H1 (cell line): ENCODE measurements at regions not wholly inside any gene's neighbourhood (a gene's known extent, or its start where the extent isn't known, plus 50 kb on each side); places are given as distances from the start of the nearest gene placed in this dataset.

ENCODE experiments used
- CTCF ChIA-PET: fragments of 300-600 bp; sonication (Branson Sonifier 250); formaldehyde crosslinking; loops from one replicate; lab custom pipeline; 2021; ENCODE audit not compliant: partially characterized antibody; lab: Charles Lee
- POLR2A ChIA-PET: fragments of 300-600 bp; sonication (Branson Sonifier 250); formaldehyde crosslinking; loops from one replicate; lab custom pipeline; 2021; ENCODE audit warnings: inconsistent platforms; ENCODE audit not compliant: partially characterized antibody; lab: Charles Lee
- DNase-seq, 2 experiments: peaks; one replicate each; pipeline versions ENCODE4 v3.0.0 to v3.0.0-alpha.2; 2010 to 2022; ENCODE audit warnings: low spot score in 2 of 2, low read depth in 1 of 2, mixed read lengths in 1 of 2
- FAIRE-seq: peaks from 2 replicates; lab custom pipeline; 2011; peaks lifted over from hg19 to GRCh38; lab: Jason Lieb, UNC
- H2AFZ ChIP-seq: 2 replicates; pipeline ENCODE4 v1.8.1; 2012; ENCODE audit warnings: low read length, inconsistent platforms
- H2AK5ac ChIP-seq: 2 replicates; pipeline ENCODE4 v1.6.1; 2013; ENCODE audit warnings: low read depth, low read length
- H2BK120ac ChIP-seq: replicated peaks from 2 replicates; pipeline ENCODE3; 2013; ENCODE audit warnings: low read depth, low read length, inconsistent platforms
- H2BK12ac ChIP-seq: 2 replicates; pipeline ENCODE4 v1.6.1; 2013; ENCODE audit warnings: low read depth, low read length
- H2BK15ac ChIP-seq: 2 replicates; pipeline ENCODE4 v1.6.1; 2013; ENCODE audit warnings: low read length
- H2BK20ac ChIP-seq: 2 replicates; pipeline ENCODE4 v1.6.1; 2013; ENCODE audit warnings: low read length
- H2BK5ac ChIP-seq: 2 replicates; pipeline ENCODE4 v1.6.1; 2013; ENCODE audit warnings: low read depth, low read length
- H3K14ac ChIP-seq: 2 replicates; pipeline ENCODE4 v1.6.1; 2013; ENCODE audit warnings: inconsistent platforms; ENCODE audit not compliant: insufficient read length
- H3K18ac ChIP-seq: 2 replicates; pipeline ENCODE4 v1.6.1; 2013; ENCODE audit warnings: low read length; ENCODE audit errors: extremely low read depth
- H3K23ac ChIP-seq: 2 replicates; pipeline ENCODE4 v1.6.1; 2013; ENCODE audit warnings: inconsistent platforms; ENCODE audit not compliant: insufficient read length
- H3K23me2 ChIP-seq: 2 replicates; pipeline ENCODE4 v1.6.1; 2013; ENCODE audit warnings: low read depth, low read length
- H3K27ac ChIP-seq: 2 replicates; pipeline ENCODE4 v1.6.1; 2011; ENCODE audit warnings: low read depth, low read length, inconsistent platforms
- H3K27me3 ChIP-seq, 4 experiments: replicated peaks in 1 of 4; 1 replicate in 1 of 4; 2 replicates in 3 of 4; pipeline versions ENCODE4 v1.6.1 to v1.8.1; 2011 to 2013; ENCODE audit warnings: low read length in 3 of 4, mild to moderate bottlenecking in 3 of 4, inconsistent platforms in 2 of 4, mixed read lengths in 2 of 4, moderate library complexity in 1 of 4; ENCODE audit not compliant: control insufficient read depth in 3 of 4, insufficient read depth in 3 of 4; ENCODE audit errors: extremely low read depth in 1 of 4
- H3K36me3 ChIP-seq, 4 experiments: 2 replicates each; pipeline versions ENCODE4 v1.6.1 to v1.8.1; 2011 to 2013; ENCODE audit warnings: mild to moderate bottlenecking in 4 of 4, low read length in 3 of 4, moderate library complexity in 2 of 4, control low read depth in 1 of 4, inconsistent platforms in 1 of 4; ENCODE audit not compliant: insufficient read depth in 4 of 4, control insufficient read depth in 2 of 4
- H3K4ac ChIP-seq: replicated peaks from 2 replicates; pipeline ENCODE3; 2013; ENCODE audit warnings: low read length, low read depth, mixed read lengths, inconsistent platforms; ENCODE audit not compliant: insufficient read length
- H3K4me1 ChIP-seq, 4 experiments: replicated peaks in 1 of 4; 1 replicate in 1 of 4; 2 replicates in 3 of 4; pipeline versions ENCODE4 v1.6.1 to v1.8.1; 2011 to 2013; ENCODE audit warnings: low read length in 3 of 4, inconsistent platforms in 2 of 4, mixed read lengths in 1 of 4; ENCODE audit not compliant: insufficient read depth in 4 of 4, control insufficient read depth in 3 of 4
- H3K4me2 ChIP-seq, 2 experiments: 2 replicates each; pipeline versions ENCODE4 v1.6.1 to v1.8.1; 2011 to 2013; ENCODE audit warnings: low read depth in 2 of 2, low read length in 2 of 2, control low read depth in 1 of 2, inconsistent platforms in 1 of 2, mild to moderate bottlenecking in 1 of 2; ENCODE audit not compliant: insufficient read depth in 1 of 2
- H3K4me3 ChIP-seq, 4 experiments: fragments of 200-600, 300-600 bp in 1 of 4; sonication (generic), shearing (Covaris generic), sonication (Bioruptor Twin) in 1 of 4; 2 replicates each; pipeline versions ENCODE4 v1.5.1 to v1.8.1; 2011 to 2016; ENCODE audit warnings: low read length in 4 of 4, low read depth in 3 of 4, control low read depth in 2 of 4, inconsistent platforms in 2 of 4, mild to moderate bottlenecking in 2 of 4, mixed read lengths in 1 of 4, moderate library complexity in 1 of 4; ENCODE audit not compliant: insufficient read depth in 2 of 4; ENCODE audit errors: extremely low read depth in 1 of 4
- H3K56ac ChIP-seq: replicated peaks from 2 replicates; pipeline ENCODE3; 2013; ENCODE audit warnings: low read depth, mild to moderate bottlenecking, mixed read lengths, low read length, inconsistent platforms; ENCODE audit not compliant: insufficient read length
- H3K79me1 ChIP-seq: 2 replicates; pipeline ENCODE4 v1.6.1; 2013; ENCODE audit warnings: low read depth, low read length, control low read depth
- H3K79me2 ChIP-seq, 2 experiments: 2 replicates each; pipeline versions ENCODE4 v1.6.1 to v1.8.1; 2012 to 2013; ENCODE audit warnings: low read length in 2 of 2, mild to moderate bottlenecking in 2 of 2, inconsistent platforms in 1 of 2; ENCODE audit not compliant: insufficient read depth in 2 of 2, control insufficient read depth in 1 of 2
- H3K9ac ChIP-seq, 4 experiments: replicated peaks in 1 of 4; 1 replicate in 1 of 4; 2 replicates in 3 of 4; pipeline versions ENCODE4 v1.6.1 to v1.8.1; 2011 to 2013; ENCODE audit warnings: low read depth in 3 of 4, low read length in 3 of 4, control low read depth in 2 of 4, mild to moderate bottlenecking in 2 of 4, moderate library complexity in 2 of 4, inconsistent platforms in 1 of 4; ENCODE audit errors: extremely low read depth in 1 of 4
- H3K9me3 ChIP-seq, 2 experiments: 2 replicates each; pipeline versions ENCODE4 v1.6.1 to v1.8.1; 2012 to 2013; ENCODE audit warnings: mild to moderate bottlenecking in 2 of 2, moderate library complexity in 2 of 2, control low read depth in 1 of 2, inconsistent platforms in 1 of 2, low read depth in 1 of 2, low read length in 1 of 2, mixed read lengths in 1 of 2; ENCODE audit not compliant: insufficient read depth in 2 of 2
- H4K20me1 ChIP-seq, 2 experiments: replicated peaks in 1 of 2; 2 replicates each; pipeline versions ENCODE3 to v1.8.1; 2011 to 2013; ENCODE audit warnings: inconsistent platforms in 2 of 2, low read length in 2 of 2, mild to moderate bottlenecking in 1 of 2; ENCODE audit not compliant: insufficient read depth in 2 of 2, control insufficient read depth in 1 of 2
- H4K5ac ChIP-seq: 2 replicates; pipeline ENCODE4 v1.6.1; 2013; ENCODE audit warnings: low read length, low read depth, mixed read lengths, inconsistent platforms; ENCODE audit not compliant: insufficient read length
- H4K8ac ChIP-seq: 2 replicates; pipeline ENCODE4 v1.8.0; 2013; ENCODE audit warnings: mild to moderate bottlenecking, moderate library complexity, low read length, inconsistent platforms; ENCODE audit not compliant: insufficient read depth; ENCODE audit errors: extremely low read depth
- H4K91ac ChIP-seq: replicated peaks from 2 replicates; pipeline ENCODE3; 2013; ENCODE audit warnings: low read length, mixed read lengths, inconsistent platforms; ENCODE audit not compliant: insufficient read length
- PHF8 ChIP-seq: fragments of 200-600 bp; sonication (generic); conservative IDR thresholded peaks from 2 replicates; pipeline ENCODE4 v1.7.1; 2012; ENCODE audit warnings: low read depth, mild to moderate bottlenecking, inconsistent platforms, low read length, moderate library complexity
- SRF ChIP-seq: IDR thresholded peaks from 2 replicates; pipeline ENCODE4 v1.6.1; 2011; ENCODE audit warnings: mild to moderate bottlenecking, low read depth, low read length, moderate library complexity
- whole genome bisulfite sequencing, 2 experiments: shearing (Covaris generic) in 1 of 2; methylation state at CpG; one replicate each; pipeline versions ENCODE4 v1.1.6 to v1.1.7; 2013 to 2015; ENCODE audit warnings: low lambda C conversion rate in 2 of 2, mixed read lengths in 2 of 2, inconsistent platforms in 1 of 2, low coverage in 1 of 2, missing lambda C conversion rate in 1 of 2; ENCODE audit not compliant: insufficient replicate concordance in 2 of 2, insufficient coverage in 1 of 2, insufficient read length in 1 of 2; ENCODE audit errors: extremely low coverage in 1 of 2, missing lambda C conversion rate in 1 of 2; 5-methylcytosine and 5-hydroxymethylcytosine counted together

DNA sequence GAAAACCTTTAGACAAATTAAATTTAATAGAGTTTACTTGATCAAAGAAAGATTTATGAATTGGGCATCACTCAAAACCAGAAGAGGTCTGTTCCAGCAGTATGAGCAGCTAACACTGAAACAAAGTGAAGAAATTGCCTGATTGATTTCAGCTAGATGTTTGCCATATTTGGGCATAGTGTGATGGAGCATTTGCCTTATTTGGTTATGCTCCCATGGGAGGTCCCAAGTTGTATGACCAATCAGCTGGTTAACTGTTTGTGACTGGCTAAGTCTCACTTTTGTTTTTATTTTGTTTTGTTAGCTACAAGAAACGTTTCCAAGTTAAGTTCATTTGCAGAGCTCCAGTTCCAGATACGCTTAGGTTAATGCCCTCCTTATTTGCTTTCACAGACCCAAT lies 53.3 kb upstream of the LMNB1 start:
- Histone ChIP-seq H2BK20ac (no peak overlapping the region), H3K4me3 (no peak overlapping the region), H3K9ac (no peak overlapping the region), H2AFZ (no peak overlapping the region), H2AK5ac (no peak overlapping the region), H3K27me3 (no peaks in the 10 kb centered on the region), H3K14ac (no peak overlapping the region), H4K91ac (no peak overlapping the region), H4K20me1 (no peaks in the 10 kb centered on the region), H3K9me3 (no peaks in the 10 kb centered on the region; a peak in 2 of 4 replicates), H3K79me1 (no peaks in the 10 kb centered on the region), H2BK120ac (no peak overlapping the region), H2BK12ac (no peak overlapping the region), H3K56ac (no peak overlapping the region), H3K4me1 (peaks cover 0 to under 1% (median under 1%) of the 10 kb centered on the region in 4 experiments; a peak in 1 of 7 replicates), H3K79me2 (no peaks in the 10 kb centered on the region), H3K23ac (no peak overlapping the region), H3K27ac (no peak overlapping the region), H3K36me3 (no peaks in the 10 kb centered on the region), H4K5ac (no peak overlapping the region), H2BK15ac (no peak overlapping the region), H3K23me2 (no peaks in the 10 kb centered on the region), H2BK5ac (no peak overlapping the region), H3K18ac (no peak overlapping the region), H3K4me2 (no peak overlapping the region), H3K4ac (no peak overlapping the region), H4K8ac (no peak overlapping the region)
- 93% methylated on average over 2 of the region's 2 CpGs; no CpG with 5 or more reads in 1 of the 2 experiments for WGBS, 2 experiments
- TF ChIP-seq SRF (peak; percentile 94), PHF8 (no peak)
- CTCF ChIA-PET, result interaction anchor here (0.9 kb wide), 1 partner anchor 50 kb away, joined by 3 read pairs; no protein-coding TSS in a partner anchor
- FAIRE-seq (no peak), DNase-seq (no peak)
- POLR2A ChIA-PET, result interaction anchor here (0.7 to 1.5 kb wide), 2 partner anchors 55 to 123 kb away, joined by 4 read pairs; partner anchors contain the start of gene PHAX
